Right lobe of liver (tissue), 6 donors: ENCODE measurements at regions not wholly inside any gene's neighbourhood (a gene's known extent, or its start where the extent isn't known, plus 50 kb on each side); places are given as distances from the start of the nearest gene placed in this dataset.

Source experiments
- ATAC-seq, 4 donors: fragments of 200-7000 bp; cut with Tn5 transposase; one replicate each; pipeline ENCODE4 v1.9.1; 2020; ENCODE audit warnings: mild to moderate bottlenecking in 4 of 4, moderate library complexity in 4 of 4
- DNase-seq, 3 donors: peaks; one replicate each; pipeline ENCODE4 v3.0.0-alpha.2; 2020
- H3K27ac ChIP-seq, 3 donors: fragments of 200-600 bp; one replicate each; pipeline ENCODE4 v1.8.0; 2022
- H3K27me3 ChIP-seq, 2 donors: fragments of 200-600 bp; one replicate each; pipeline ENCODE4 v1.8.0; 2022
- H3K36me3 ChIP-seq, 4 donors: fragments of 200-600 bp; sonication (generic) in 1 of 4; one replicate each; pipeline versions ENCODE4 v1.5.1 to v1.8.0; 2017 to 2022; ENCODE audit warnings: control low read depth in 1 of 4
- H3K4me1 ChIP-seq, 4 donors: fragments of 200-600 bp; sonication (generic) in 1 of 4; one replicate each; pipeline versions ENCODE4 v1.5.1 to v1.8.0; 2017 to 2022; ENCODE audit warnings: control low read depth in 1 of 4
- H3K4me3 ChIP-seq, 3 donors: fragments of 200-600 bp; one replicate each; pipeline ENCODE4 v1.8.0; 2022
- H3K9me3 ChIP-seq, 4 donors: fragments of 200-600 bp; sonication (generic) in 1 of 4; one replicate each; pipeline versions ENCODE4 v1.5.1 to v1.8.0; 2017 to 2022; ENCODE audit warnings: control low read depth in 1 of 4
- POLR2A ChIP-seq: fragments of 450-650 bp; IDR thresholded peaks from one replicate; pipeline ENCODE4 v1.6.1; 2017; ENCODE audit warnings: antibody characterized with exemption, mild to moderate bottlenecking
- WGBS: methylation state at CpG from one replicate; pipeline ENCODE4 v1.1.6; 2018; ENCODE audit warnings: low coverage, low lambda C conversion rate; ENCODE audit not compliant: insufficient coverage; ENCODE audit errors: missing lambda C conversion rate; 5-methylcytosine and 5-hydroxymethylcytosine counted together
- intact Hi-C, 2 donors: fragments of 100-400 bp; cut with DNase I; formaldehyde crosslinking; loops; one replicate each; pipeline versions ENCODE4 v1.11.2 to v1.14.1; 2022
- TF ChIP-seq, protein P1 (sequence below), 4 donors: fragments of 200-600 bp in 3 of 4; fragments of 450-650 bp in 1 of 4; IDR thresholded peaks; one replicate each; pipeline versions ENCODE4 v1.5.1 to v1.8.0; 2016 to 2022; ENCODE audit warnings: antibody characterized with exemption in 4 of 4, mild to moderate bottlenecking in 2 of 4
- donor health status: DM: no; HTN: yes; CAD: no.
- donor health status: DM: no; HTN: no; CAD: no.
- donor health status: DM: no; HTN: no; CAD: no.
- donor health status: DM: no; HTN: yes; CAD: no.
- donor health status: DM: no; HTN: yes; CAD: no.

DNA sequence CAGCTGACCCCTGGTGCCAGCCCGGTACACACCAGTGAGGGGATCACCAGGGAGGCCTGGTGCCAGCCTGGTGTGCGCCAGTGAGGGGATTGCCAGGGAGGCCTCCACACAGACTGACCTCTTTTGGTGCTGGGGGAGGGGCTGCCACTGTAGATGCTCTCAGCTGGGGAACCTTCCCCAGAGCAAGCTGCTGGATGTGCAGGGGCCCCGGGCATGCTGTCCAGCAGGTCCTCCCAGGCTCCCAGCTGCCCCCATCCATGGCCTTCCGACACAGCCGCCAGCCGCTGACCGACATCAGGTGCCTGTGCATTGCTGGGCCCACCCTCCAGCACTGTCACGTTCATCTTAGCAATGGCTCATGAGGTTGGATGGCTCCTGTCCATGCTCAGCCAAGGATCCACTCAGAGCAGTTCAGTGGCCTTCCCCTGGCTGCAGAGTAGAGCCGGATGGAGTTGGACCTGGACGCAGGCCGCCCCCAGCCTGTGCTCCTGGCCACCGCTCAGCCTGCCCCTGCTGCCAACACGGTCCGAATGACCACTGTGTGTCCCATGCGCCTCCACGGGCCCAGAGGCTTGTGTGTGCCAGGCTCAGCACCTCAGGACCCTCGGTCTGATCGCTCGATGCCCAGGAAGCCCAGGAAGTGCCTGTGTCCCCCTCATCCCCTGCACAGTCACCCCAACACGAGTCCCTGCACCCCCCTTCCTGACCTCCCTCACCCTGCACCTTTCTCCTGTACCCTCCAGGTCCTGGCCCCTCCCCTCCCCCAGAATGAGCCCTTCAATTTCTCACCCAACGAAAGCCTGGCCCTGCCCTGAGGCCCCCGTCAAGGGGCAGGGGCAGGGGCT is 95.7 kb downstream of the YTHDF1 start:
- ATAC-seq: no peak
- intact Hi-C loops: no loop called here
- H3K9me3 ChIP-seq: no peaks in the 10 kb centered on the region
- H3K36me3 ChIP-seq: no peaks in the 10 kb centered on the region
- H3K4me3 ChIP-seq: no peak overlapping the region
- no peaks in the 10 kb centered on the region for H3K27me3 ChIP-seq
- no peaks in the 10 kb centered on the region for H3K4me1 ChIP-seq
- H3K27ac ChIP-seq: no peak overlapping the region
- TF ChIP-seq, protein P1, sequence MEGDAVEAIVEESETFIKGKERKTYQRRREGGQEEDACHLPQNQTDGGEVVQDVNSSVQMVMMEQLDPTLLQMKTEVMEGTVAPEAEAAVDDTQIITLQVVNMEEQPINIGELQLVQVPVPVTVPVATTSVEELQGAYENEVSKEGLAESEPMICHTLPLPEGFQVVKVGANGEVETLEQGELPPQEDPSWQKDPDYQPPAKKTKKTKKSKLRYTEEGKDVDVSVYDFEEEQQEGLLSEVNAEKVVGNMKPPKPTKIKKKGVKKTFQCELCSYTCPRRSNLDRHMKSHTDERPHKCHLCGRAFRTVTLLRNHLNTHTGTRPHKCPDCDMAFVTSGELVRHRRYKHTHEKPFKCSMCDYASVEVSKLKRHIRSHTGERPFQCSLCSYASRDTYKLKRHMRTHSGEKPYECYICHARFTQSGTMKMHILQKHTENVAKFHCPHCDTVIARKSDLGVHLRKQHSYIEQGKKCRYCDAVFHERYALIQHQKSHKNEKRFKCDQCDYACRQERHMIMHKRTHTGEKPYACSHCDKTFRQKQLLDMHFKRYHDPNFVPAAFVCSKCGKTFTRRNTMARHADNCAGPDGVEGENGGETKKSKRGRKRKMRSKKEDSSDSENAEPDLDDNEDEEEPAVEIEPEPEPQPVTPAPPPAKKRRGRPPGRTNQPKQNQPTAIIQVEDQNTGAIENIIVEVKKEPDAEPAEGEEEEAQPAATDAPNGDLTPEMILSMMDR (IDR thresholded peaks at IDR 0.05): no peak
- no peak for TF ChIP-seq POLR2A
- 9% methylated on average over 3 of the region's 22 CpGs for WGBS
- peak in 1 of 3 donors; percentile 48 for DNase-seq

DNA sequence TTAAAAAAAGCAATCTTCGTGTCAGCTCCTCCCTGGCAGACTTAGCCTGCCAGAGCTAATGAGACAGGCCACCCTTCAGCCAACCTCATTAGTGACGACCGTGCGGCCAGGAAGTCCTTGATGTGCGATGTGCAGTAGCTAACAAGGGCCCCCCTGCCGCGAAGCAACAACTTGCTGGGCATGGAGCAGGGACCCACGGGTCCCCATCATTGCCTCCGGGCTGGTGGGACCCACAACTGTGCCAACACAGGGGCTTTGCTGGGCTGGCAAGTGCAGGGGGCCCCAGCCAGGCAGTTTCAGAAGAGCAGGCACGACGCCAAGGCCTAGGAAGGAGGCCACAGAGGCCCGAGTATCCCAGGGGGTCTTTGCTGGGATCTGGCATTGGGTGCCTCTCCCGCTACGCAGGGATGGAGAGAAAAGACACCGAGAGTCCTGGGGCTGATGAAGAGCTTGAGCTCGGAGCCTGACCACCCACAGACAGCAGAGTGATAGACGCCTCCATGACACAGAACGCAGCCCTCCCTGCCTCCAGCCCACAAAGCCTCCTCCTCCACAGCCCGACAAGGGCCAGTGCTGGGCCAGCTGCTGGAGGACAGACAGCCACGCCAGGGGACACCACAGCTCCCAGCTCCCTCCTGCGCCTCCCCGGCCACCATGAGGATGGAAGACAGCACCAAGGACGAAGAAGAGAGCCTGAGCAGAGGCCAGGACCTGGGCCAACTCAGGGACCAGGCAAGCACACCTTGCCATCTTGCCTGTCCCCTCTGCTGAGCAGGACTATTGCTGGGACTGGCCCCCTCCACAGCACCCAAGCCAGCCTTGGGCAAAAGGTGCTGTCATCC is 96.6 kb downstream of the YTHDF1 start:
- Histone ChIP-seq H3K4me1 (no peaks in the 10 kb centered on the region), H3K27me3 (no peaks in the 10 kb centered on the region), H3K27ac (no peak overlapping the region), H3K4me3 (no peak overlapping the region), H3K36me3 (no peaks in the 10 kb centered on the region), H3K9me3 (no peaks in the 10 kb centered on the region)
- ATAC-seq (no peak), DNase-seq (peak in 1 of 3 donors; percentile 37)
- intact Hi-C loops: no loop called here
- TF ChIP-seq POLR2A: no peak
- TF ChIP-seq, protein P1 (IDR thresholded peaks at IDR 0.05): no peak
- 45% methylated on average over 6 of the region's 23 CpGs for WGBS

GRCh38 chr20:63118303-63119120 is 97.4 kb downstream of the YTHDF1 start:
- 64% methylated on average over 15 of the region's 38 CpGs for WGBS
- no peaks in the 10 kb centered on the region for H3K4me1 ChIP-seq
- DNase-seq (peak in 1 of 3 donors; percentile 27), ATAC-seq (no peak)
- intact Hi-C loops: no loop called here
- no peaks in the 10 kb centered on the region for H3K9me3 ChIP-seq
- no peak overlapping the region for H3K4me3 ChIP-seq
- H3K27me3 ChIP-seq: no peaks in the 10 kb centered on the region
- no peak overlapping the region for H3K27ac ChIP-seq
- no peaks in the 10 kb centered on the region for H3K36me3 ChIP-seq
- TF ChIP-seq, protein P1 (IDR thresholded peaks at IDR 0.05): no peak
- no peak for TF ChIP-seq POLR2A

DNA sequence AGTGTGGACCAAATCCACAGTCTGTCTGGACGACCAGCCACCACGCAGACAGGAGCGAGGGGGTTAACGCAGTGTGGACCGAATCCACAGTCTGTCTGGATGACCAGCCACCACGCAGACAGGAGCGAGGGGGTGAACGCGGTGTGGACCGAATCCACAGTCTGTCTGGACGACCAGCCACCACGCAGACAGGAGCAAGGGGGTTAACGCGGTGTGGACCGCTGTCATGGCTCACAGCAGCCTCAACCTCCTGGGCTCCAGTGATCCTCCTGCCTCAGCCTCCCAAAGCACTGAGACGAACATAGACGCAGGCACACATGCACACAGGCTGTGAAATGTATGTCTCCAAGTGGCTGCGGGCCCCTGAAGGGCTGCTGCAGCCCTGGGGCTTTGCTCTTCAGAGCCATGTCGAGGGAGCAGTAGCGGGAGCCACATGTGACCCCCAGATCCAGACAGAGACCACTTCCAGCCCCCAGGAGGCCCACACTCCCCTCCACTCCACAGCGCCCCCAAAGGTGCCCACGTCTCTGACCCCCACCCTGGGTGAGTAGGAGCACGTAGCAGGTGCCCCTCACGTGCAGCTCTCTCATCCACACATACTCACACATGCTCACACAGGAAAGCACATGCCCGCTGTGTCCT is 98.1 kb downstream of the YTHDF1 start:
- ATAC-seq (no peak), DNase-seq (peak in 1 of 3 donors; percentile 29)
- Histone ChIP-seq H3K4me1 (no peaks in the 10 kb centered on the region), H3K27me3 (no peaks in the 10 kb centered on the region), H3K36me3 (no peaks in the 10 kb centered on the region), H3K4me3 (no peak overlapping the region), H3K9me3 (no peaks in the 10 kb centered on the region), H3K27ac (no peak overlapping the region)
- no peak for TF ChIP-seq POLR2A
- TF ChIP-seq, protein P1 (IDR thresholded peaks at IDR 0.05): no peak
- 50% methylated on average over 2 of the region's 25 CpGs for WGBS
- intact Hi-C loops: no loop called here
